ENCODE measurements at regions not wholly inside any gene's neighbourhood (a gene's known extent, or its start where the extent isn't known, plus 50 kb on each side); places are given as distances from the start of the nearest gene placed in this dataset.

DNA sequence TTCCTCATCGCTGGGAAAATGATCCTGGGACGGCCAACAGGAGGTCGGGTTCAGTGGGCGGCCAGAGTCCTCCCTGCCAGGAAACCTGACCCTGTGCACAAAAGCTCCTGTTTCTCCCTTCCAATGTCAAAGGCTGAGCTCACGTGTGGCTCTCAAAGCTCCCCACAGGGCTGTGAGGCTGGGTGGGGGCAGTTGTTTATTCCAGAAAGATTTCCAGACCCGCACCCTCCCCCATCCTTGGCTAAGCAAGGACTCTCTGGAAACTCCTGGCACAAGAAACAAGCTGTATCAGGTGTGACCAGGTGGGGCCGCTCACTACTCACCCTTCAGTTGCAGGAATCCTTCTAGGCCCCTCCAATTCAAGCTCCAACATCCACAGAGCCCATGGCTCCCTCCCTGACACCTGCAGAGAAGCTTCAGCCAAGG lies 131.9 kb downstream of the SHANK2 start:
- DNase-seq, result peak in 1 of 2 experiments; percentile 6

DNA sequence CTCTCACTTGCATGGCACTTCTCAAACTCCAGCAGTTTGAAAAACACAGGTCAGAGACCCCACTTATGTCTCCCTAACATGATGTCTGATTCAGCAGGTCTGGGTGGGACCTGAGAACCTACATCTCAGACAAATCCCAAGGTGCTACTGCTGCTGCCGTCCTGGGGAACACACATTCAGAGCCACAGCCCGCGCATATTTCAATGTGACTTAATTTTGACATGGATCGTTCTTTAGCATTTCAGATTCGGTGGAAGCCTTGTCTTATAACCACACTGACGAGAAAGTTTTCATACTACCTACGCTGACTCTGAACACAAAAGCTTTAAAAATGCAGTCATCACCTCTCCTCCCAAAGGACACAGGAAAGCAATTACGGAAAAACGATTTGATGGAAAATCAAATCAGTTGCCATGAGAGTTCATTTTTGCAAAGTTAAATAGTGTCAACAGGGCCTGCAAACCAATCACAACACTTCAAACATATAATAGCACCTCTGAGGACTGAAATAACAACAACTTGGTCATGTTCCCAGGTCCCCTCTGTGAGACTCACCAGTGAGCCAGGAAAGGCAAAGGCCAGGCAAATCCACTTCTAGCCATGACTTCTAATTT lies 132.6 kb downstream of the SHANK2 start:
- DNase-seq, result no peak

DNA sequence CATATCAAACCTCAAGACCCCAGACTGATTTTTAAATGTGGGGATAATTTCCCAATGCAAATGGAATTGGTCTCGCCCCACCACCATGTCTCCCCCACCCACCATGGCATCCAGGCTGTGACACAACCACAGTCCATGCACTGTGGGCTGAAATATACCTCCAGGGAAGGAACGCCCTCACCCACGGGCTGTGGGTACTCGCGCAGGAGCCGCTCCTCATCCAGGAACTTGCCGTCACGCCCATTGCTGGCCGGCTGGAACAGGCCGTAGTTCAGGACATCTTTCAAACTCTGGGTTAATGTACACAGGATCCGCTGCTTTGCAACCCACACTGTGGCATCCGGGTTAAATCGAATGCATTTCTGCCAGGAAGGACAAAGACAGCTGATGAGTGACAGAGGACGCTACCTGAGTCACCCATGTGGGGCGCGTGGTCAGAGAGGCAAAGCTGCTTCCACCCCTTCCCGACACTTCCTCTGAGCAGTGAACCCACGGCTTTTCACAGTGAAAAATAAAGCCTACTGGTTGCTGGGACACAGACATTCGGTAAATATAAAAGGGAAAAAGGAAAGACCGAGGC lies 133.6 kb downstream of the SHANK2 start:
- DNase-seq, result no peak

DNA sequence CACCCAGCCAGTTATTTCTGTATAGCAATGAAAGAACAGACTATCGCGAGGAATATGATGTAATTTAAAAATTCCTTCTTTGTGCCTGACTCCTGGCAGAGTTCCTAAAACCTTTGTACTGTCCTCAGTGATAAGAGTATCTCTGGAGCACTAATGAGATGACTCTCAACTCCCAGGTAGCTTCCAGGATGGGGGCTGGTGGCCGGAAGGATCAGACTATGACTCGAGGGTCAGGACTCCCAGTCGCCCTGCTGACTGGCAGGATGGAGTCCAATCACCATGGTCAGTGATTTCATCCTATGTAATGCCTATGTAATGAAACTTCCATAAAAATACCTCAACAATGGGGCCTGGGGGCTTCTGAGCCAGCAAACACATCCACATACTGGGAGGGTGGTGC lies 135.1 kb downstream of the SHANK2 start:
- no peak for DNase-seq

DNA sequence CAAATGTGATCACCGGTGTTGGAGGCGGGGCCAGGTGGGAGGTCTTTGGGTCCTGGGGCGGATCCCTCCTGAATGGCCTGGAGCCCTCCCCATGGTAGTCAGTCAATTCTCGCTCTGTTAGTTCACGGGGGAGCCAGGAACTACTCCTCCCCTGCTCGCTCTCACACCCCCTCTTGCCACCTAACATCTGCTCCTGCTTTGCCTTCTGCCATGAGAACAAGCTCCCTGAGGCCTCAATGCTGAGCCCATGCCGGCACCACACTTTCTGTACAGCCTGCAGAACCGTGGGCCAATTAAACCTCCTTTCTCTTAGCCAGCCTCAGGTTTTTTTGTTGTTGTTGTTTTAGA lies 135.7 kb downstream of the SHANK2 start:
- no peak for DNase-seq

DNA sequence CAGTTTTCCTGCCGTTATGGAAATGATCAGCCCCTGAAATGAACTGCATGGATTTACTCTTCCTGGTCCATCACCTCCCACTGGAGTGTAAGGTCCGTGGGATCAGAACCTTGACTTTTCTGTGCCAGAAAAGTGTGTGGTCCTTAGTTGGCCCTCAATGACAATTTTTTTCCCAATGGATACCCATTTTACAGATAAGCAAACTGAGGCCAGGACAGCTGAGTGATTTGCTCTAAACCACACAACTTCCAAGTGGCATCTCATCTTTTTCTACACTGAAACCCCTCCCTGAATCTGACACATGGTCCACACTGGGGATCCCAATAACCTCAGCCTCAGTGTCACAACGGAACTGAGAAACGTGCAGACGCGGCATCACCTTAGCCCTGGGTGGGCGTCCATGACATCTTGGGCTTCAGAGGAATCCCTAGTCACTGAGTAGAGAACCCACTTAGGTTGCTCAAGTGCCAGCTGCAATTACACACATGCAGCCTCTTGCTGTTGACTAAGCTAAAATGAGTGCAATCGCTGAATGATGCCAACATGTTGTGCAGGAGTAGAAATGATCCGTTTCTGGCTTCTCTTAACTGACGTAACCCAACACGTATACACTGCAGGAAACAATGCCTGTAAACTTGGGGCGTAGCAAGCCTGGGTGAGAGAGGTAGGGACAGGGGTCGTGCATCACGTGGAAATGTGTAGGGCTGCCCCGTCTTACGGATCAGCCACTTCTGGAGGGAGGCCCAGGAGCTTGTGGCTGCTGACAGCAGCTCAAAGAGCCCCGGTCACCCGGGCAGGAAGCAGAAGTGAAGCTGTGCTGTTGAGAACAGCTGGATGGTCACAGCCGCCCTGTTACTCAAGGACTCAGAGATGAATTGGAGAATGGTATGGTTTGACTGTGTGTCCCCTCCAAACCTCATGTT lies 136.3 kb downstream of the SHANK2 start:
- no peak for DNase-seq

DNA sequence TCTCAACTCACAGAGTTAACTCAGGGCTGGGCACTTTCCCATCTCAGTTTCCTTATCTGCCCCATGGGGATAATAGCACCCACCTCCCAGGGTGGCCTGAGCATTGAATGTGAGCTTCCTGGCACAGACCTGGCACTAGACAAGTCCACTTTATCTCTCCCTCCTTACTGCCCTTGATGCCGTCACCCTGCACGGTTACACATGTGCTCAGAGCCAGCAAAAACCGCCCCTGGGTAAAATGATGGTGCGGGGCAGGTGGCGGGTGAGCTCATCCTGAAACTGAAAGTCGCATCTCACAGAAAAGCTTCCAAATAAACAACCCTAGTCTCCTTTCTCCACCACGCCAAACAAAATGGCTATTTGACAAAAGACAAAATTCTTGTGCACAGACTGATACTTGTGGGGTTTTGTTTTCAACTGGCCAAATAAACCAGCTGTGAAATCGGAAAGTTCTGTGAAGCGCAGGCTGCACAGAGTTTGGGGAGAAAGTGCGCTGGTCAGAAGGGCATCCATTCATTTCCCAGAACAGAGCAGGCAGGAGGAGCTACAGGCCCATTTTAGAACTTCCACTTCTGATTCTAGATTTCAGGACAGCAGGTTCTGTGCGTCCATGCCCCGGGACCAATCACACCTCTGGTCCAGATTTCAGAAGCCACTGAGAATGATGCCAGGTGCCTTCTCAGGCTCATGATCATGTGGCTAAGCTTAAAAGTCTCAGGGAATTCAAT lies 138.1 kb downstream of the SHANK2 start:
- DNase-seq, result no peak

DNA sequence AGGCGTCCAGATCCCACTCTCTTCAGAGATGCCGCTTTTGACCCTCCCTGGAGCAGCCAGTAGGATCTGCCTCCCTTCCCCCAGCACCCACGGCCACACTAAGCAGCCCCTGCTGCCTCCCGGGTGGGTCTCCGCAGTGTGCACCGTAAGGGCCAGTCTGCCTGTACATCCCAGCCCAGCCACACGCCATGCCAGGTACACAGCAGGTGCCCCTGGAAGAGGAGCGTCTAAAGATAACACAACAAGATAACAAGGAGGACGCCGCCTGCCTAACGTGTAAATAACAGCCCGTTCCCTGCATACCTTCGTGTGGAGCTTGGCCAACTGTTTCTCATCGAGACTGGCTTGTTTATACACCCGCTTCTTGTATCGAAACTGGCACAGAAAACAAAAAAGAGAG lies 139.4 kb downstream of the SHANK2 start:
- no peak for DNase-seq

DNA sequence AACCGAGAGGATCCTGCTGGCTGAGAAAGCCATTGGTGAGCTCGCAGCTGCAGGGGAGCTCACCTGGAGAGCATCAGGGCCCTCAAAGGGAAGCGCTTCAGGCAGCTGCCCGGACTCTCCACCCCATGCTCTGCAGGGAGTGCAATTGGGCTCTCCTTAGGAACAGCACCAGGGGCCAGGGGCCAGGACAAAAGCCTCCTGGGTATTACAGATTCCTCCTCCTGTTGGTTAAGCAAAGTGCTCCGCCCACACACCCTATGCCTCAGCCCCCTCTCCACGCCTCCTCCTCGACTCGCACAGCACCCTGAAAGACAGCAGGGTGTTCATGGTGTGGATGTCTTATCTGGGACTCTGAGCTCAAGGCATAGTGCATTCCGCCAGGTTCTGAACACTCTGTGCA lies 139.9 kb downstream of the SHANK2 start:
- no peak for DNase-seq

DNA sequence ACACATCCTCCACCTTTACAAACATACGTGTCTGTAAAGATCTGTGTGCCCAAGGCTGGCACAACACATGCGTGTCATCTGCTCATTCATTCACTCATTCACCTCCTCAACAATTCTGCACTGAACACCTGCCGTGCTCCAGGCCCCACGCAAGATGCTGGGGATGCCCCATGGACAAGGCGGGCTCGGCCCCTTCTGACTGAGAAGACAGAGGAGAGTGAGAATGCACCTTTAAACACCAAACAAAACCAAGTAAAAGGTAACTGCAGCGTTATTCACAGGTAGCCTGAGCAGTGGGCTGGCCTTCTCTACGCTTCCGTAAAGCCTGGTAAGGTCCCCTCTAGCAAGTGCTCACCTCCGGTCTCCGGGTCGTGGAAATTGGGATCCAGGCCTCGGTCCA lies 142.8 kb downstream of the SHANK2 start:
- no peak for DNase-seq

DNA sequence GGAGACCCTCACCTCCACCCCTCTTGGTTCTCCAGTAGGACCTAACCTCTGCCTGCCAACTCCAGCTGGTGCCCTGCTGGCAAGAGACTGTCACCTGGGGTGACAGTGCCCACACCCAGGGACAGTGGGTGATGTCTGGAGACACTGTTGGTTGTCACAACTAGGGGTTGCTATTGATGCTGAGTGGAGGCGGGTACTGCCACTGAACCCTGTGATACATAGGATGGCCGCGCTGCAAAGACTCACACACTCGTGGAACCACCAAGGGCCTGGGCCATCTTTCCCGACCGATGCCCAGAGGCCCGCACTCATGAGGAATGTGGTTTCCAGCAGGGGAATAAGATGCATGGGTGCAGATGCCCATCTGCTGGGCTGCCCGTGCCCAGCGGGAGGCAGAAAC lies 143.2 kb downstream of the SHANK2 start:
- DNase-seq, result no peak

DNA sequence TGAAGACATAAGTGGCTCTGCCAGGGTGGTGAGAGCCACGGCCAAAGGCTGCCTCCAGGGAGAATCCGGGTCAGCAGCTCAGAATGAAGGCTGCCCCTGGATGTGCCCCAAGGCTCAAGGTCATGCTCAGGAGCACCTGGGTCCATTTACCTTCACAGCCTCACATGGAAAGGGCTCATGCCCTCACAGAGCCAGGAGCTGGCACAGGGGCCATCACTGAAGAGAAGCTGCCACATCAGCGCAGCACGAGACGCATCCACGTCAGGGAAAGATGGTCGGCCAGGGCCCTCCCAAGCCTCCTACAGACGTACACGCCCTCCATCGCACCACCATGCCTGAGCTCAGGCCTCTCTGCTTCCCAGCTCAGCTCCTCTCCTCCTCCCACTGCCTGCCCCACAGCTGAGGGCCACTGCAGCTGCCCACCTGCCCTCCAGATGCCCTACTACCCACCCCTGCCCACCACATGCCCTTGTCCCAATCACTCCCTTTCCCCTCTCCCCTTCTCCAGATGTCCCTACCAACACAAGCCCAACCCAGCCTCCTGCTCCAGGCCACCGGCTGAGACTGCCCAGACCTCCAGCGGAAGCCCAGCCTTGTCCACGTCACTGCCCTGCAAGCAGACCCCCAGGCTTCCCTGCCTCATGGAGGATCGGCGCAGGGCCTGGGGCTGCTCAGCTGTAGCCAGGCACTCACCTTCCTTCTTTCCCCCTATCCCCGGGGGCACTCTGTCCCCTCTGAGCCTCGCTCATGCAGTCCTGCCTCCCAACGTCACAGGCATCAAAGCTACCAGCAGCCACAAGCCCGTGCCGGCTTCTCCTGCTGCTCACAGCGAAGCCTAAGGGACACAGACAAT lies 144.1 kb downstream of the SHANK2 start:
- no peak for DNase-seq

DNA sequence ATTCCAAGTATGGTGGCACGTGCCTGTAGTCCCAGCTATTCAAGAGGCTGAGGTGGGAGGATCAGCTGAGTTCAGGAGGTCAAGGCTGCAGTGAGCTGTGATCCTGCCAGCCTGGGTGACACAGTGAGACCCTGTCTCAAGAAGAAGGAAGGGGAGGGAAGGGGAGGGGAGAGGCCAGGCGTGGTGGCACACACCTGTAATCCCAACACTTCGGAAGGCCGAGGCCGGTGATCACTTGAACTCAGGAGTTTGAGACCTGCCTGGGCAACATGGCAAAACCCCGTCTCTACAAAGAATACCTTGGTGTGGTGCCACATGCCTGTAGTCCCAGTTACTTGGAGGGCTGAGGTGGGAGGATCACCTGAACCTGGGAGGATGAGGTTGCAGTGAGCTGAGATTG lies 145.7 kb downstream of the SHANK2 start:
- no peak for DNase-seq

DNA sequence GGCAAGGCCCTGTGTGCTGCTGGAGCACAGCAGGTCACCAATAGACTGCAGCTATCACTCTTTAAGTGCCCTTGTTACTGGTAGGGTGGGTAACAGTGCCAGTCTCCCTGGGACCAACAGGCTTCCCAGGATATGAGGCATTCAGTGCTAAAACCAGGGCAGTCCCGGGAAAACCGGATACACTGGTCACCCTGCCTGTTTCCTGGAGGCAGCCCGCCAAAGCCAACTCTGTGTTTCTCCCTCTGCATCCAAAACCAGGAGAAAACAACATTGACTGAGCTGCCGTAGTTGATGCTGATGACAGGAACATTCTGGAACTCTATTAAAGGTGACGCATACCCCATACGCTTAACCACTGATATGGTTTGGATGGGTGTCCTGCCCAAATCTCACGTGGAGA lies 149.1 kb downstream of the SHANK2 start:
- DNase-seq, result no peak

DNA sequence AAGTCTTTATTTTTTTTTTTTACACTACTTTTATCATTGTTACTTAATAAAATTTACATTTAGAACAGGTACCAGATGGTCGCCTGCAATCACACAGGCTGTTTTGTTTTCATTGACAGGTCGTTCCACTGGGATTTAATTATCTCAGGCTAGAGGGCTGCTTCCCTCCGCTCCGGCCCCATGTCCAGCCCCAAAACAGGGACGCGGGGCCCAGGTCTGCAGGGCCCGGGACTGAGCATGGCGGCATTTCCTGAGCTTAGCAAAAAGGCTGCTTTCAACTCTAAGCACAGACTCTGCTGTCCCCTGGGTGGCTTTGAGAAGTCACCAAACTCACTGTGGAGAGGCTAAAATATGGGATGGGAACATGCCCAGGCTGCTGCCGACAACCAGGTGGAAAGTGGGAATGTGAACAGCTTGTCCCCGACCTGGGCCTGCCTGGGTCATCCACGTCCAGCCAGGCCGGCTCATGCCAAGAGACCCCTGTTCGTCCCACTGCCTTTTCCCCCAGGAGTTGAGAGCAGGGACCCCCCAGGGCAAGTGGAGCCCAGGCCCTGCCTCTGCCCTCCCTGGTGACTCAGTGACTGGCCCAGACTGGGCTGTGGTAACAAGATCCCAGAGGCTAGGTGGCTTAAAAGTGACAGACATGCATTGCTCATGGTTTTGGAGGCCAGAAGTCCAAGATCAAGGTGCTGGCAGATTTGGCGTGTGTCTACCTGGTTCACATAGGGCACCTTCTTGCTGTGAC lies 150.0 kb downstream of the SHANK2 start:
- DNase-seq, result no peak

DNA sequence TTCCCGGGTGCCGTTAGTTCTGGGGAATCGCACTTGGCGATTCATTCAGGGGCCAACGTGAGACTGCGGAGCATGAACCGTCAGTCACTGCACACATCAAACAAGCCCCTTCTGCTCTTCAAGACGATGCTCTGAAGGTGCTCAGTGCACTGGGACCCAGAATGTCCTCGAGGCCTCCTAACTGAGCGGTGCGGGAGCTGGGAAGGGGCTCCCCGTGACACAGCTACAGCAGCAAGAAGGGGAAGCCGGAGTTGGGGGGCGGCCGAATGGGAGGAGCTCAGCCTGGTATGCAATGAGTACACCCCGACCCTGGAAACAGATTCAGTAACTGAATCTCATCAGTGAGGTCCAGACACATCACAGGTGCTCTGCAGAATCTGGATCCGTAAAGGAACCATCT lies 150.8 kb downstream of the SHANK2 start:
- no peak for DNase-seq

DNA sequence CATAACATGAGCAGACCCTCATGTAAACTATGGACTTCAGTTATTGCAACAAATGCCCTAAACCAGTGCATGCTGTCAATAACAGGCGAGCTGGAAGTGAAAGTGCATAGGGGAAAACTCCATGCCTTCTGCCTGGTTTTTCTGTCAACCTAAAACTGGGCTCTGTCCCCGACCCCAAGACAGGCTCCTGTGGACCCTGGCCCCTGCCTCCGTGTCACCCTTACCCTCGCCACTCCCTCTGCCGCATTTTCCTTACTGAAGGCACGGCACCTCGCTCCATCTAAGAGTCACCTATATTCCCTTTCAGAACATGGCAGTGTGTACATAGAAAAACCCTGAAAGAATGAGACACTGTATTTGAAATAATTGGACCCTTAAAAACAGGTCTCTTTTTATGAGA lies 151.3 kb downstream of the SHANK2 start:
- no peak for DNase-seq

DNA sequence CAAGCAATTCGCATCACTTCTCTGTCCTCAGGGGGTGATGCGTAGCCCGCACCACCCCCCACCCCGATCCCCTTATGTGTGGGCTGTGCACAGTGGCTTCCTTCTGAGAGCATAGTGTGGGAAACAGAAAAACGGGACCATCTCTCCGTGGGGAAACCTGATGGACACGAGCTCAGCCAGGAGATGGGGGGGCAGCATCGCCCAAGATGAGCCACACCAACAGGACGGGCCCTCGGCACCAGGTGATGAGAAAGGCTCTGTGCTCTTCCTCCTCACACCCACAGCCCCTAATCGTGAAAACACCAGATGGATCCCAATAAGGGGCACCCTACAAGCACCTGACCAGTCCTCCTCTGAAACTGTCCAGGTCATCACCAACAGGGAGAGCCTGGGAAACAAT lies 153.6 kb downstream of the SHANK2 start:
- no peak for DNase-seq

DNA sequence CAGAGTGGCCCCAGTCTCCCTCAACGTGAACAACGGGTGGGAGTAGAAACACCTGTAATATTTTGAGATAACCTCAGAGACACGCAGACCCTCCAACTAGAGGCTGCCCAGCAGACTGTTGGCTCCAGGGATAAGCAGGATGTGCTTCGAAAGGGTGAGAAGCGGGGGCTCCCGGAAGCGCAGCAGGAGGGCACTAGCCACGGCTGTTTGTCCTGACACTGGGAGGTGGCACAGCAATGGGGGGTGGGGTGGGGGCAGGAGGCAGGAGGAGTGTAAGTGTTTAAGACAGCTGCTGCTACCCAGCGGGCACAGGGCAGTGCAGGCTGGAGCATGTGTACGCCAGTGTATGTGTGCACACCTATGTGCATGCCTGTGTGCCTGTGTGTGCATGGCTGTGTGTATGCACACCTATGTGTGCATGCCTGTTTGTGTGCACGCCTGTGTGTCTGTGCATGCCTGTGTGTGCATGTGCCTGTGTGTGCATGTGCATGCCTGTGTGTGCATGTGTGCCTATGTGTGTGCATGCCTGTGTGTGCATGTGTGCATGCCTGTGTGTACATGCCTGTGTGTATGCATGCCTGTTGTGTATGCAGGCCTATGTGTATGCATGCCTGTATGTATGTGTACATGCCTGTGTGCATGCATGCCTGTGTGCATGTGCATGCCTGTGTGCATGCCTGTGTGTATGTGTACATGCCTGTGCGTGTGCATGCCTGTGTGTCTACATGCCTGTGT lies 154.7 kb downstream of the SHANK2 start:
- DNase-seq, result no peak

DNA sequence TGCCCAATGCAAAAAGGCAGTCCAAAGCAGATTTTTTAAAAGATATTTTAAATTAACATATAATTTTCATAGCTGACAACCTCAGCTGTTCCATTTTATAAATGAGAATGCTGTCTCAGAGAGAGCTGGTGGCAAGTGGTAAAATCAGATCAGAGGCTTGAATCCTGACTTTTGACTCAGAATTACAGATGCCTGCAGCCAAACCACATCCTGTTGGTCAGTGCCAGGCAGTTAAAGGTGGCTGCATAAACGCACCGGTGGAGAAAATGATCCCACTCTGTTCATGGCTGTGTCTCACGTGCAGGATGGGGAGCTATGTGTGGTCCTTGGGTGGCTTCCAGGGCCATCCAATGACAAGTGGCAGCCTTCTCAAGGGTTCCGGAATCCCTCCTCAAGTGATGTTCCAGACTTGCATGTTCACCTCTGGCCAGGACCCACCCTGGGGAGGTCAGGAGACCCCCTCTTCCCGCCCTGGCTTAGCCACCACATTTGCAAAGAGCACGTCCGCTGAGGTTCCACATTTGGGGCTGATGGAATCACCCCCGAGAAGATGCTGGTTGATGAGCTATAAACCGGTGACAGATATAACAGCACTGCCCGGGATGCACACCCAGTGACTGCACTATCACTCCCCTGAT lies 155.5 kb downstream of the SHANK2 start:
- no peak for DNase-seq

Measured in NCI-H1930 (cell line).